WERI-Rb-1 (cell line): ENCODE measurements at regions not wholly inside any gene's neighbourhood (a gene's known extent, or its start where the extent isn't known, plus 50 kb on each side); places are given as distances from the start of the nearest gene placed in this dataset.

ENCODE experiments used
- DNase-seq: peaks from one replicate; pipeline ENCODE4 v3.0.0-alpha.2; 2020
- H3K27ac ChIP-seq: fragments of 250-450 bp; sonication (Bioruptor Pico); 2 replicates; pipeline ENCODE4 v1.5.1; 2020; ENCODE audit warnings: mild to moderate bottlenecking, moderate library complexity
- H3K27me3 ChIP-seq: fragments of 250-450 bp; sonication (Bioruptor Pico); 2 replicates; pipeline ENCODE4 v1.5.1; 2021; ENCODE audit warnings: mild to moderate bottlenecking, low read depth, moderate library complexity; ENCODE audit not compliant: insufficient read depth, severe bottlenecking
- H3K36me3 ChIP-seq: fragments of 250-450 bp; sonication (Bioruptor Pico); 2 replicates; pipeline ENCODE4 v1.5.1; 2020; ENCODE audit warnings: mild to moderate bottlenecking, moderate library complexity
- H3K4me3 ChIP-seq: 2 replicates; pipeline ENCODE4 v1.5.1; 2011; ENCODE audit warnings: low read depth, mild to moderate bottlenecking, control low read depth, low read length
- H3K9me3 ChIP-seq: fragments of 250-450 bp; sonication (Bioruptor Pico); 2 replicates; pipeline ENCODE4 v1.5.1; 2021; ENCODE audit warnings: mild to moderate bottlenecking, moderate library complexity; ENCODE audit not compliant: severe bottlenecking
- CTCF ChIP-seq: IDR thresholded peaks from 2 replicates; pipeline ENCODE4 v1.5.1; 2011; ENCODE audit warnings: low read depth, mild to moderate bottlenecking, control low read depth, inconsistent platforms, low read length

GRCh38 chr19:31104451-31104850 is 244.8 kb downstream of the TSHZ3 start:
- no peak for TF ChIP-seq CTCF
- no peak for DNase-seq
- Histone ChIP-seq H3K9me3 (no peaks in the 10 kb centered on the region), H3K27ac (no peak overlapping the region), H3K4me3 (no peak overlapping the region), H3K36me3 (no peaks in the 10 kb centered on the region), H3K27me3 (no peaks in the 10 kb centered on the region)

GRCh38 chr19:31103228-31103627 is 246.0 kb downstream of the TSHZ3 start:
- Histone ChIP-seq H3K36me3 (no peaks in the 10 kb centered on the region), H3K4me3 (no peak overlapping the region), H3K27me3 (no peaks in the 10 kb centered on the region), H3K9me3 (no peaks in the 10 kb centered on the region), H3K27ac (no peak overlapping the region)
- no peak for DNase-seq
- TF ChIP-seq CTCF, result no peak

- H3K27ac ChIP-seq, result no peak overlapping the region
- no peak for DNase-seq
Measured at GRCh38 chr19:31102674-31103073, 246.6 kb downstream of the TSHZ3 start.

GRCh38 chr19:31100981-31101380 is 248.3 kb downstream of the TSHZ3 start:
- DNase-seq, result no peak
- no peak overlapping the region for H3K27ac ChIP-seq
- H3K4me3 ChIP-seq, result no peak overlapping the region
- no peaks in the 10 kb centered on the region for H3K9me3 ChIP-seq
- TF ChIP-seq CTCF, result no peak
- no peaks in the 10 kb centered on the region for H3K36me3 ChIP-seq
- H3K27me3 ChIP-seq, result no peaks in the 10 kb centered on the region

More at GRCh38 chr19:31102674-31103073, 246.6 kb downstream of the TSHZ3 start:
- H3K4me3 ChIP-seq, result no peak overlapping the region
- H3K27me3 ChIP-seq, result no peaks in the 10 kb centered on the region
- TF ChIP-seq CTCF, result no peak
- no peaks in the 10 kb centered on the region for H3K9me3 ChIP-seq
- H3K36me3 ChIP-seq, result no peaks in the 10 kb centered on the region

- H3K4me3 ChIP-seq, result no peak overlapping the region
- no peak overlapping the region for H3K27ac ChIP-seq
- DNase-seq, result no peak
- H3K36me3 ChIP-seq, result no peaks in the 10 kb centered on the region
- no peak for TF ChIP-seq CTCF
- H3K27me3 ChIP-seq, result no peaks in the 10 kb centered on the region
- H3K9me3 ChIP-seq, result no peaks in the 10 kb centered on the region
Measured at GRCh38 chr19:31100206-31100590, 249.0 kb downstream of the TSHZ3 start.

- DNase-seq, result no peak
- TF ChIP-seq CTCF, result no peak
- Histone ChIP-seq H3K4me3 (no peak overlapping the region), H3K9me3 (no peaks in the 10 kb centered on the region), H3K27me3 (no peaks in the 10 kb centered on the region), H3K27ac (no peak overlapping the region), H3K36me3 (no peaks in the 10 kb centered on the region)
Measured at GRCh38 chr19:31099515-31100205, 249.6 kb downstream of the TSHZ3 start.
